Thoracic aorta (tissue), 2 donors: ENCODE measurements at regions not wholly inside any gene's neighbourhood (a gene's known extent, or its start where the extent isn't known, plus 50 kb on each side); places are given as distances from the start of the nearest gene placed in this dataset.

Source experiments
- ATAC-seq: fragments of 150-250 bp; one replicate; pipeline ENCODE4 v1.8.0; 2017; ENCODE audit warnings: low read depth; ENCODE audit not compliant: insufficient number of reproducible peaks, low FRiP score
- DNase-seq: peaks from one replicate; pipeline ENCODE4 v3.0.0-alpha.2; 2020; ENCODE audit warnings: low spot score
- H3K27ac ChIP-seq, 2 donors: fragments of 200-600 bp; sonication (generic); 1 replicate in 1 of 2; 2 replicates in 1 of 2; pipeline ENCODE4 v1.5.1; 2016; ENCODE audit warnings: mild to moderate bottlenecking in 2 of 2, moderate library complexity in 2 of 2
- H3K27me3 ChIP-seq: fragments of 200-600 bp; sonication (generic); replicated peaks from 2 replicates; pipeline ENCODE4 v1.6.0; 2016; ENCODE audit warnings: mild to moderate bottlenecking; ENCODE audit not compliant: insufficient read depth
- H3K36me3 ChIP-seq: fragments of 200-600 bp; sonication (generic); one replicate; pipeline ENCODE4 v1.5.1; 2016
- H3K4me1 ChIP-seq, 2 donors: fragments of 200-600 bp; sonication (generic); 1 replicate in 1 of 2; 2 replicates in 1 of 2; pipeline versions ENCODE4 v1.5.1 to v1.6.0; 2016; ENCODE audit warnings: low read depth in 2 of 2, mild to moderate bottlenecking in 1 of 2; ENCODE audit not compliant: control insufficient read depth in 1 of 2
- H3K4me3 ChIP-seq: fragments of 200-600 bp; sonication (generic); 2 replicates; pipeline ENCODE4 v1.5.1; 2016; ENCODE audit warnings: mild to moderate bottlenecking
- H3K9me3 ChIP-seq: fragments of 200-600 bp; sonication (generic); 2 replicates; pipeline ENCODE4 v1.5.1; 2016
- CTCF ChIP-seq: fragments of 200-600 bp; sonication (generic); IDR thresholded peaks from one replicate; pipeline ENCODE4 v1.5.1; 2019; ENCODE audit warnings: antibody characterized with exemption

- no peak for ATAC-seq
- no peak overlapping the region for H3K4me3 ChIP-seq
- peaks cover 11% of the 10 kb centered on the region for H3K9me3 ChIP-seq
- no peaks in the 10 kb centered on the region for H3K4me1 ChIP-seq
- no peaks in the 10 kb centered on the region for H3K27me3 ChIP-seq
- H3K27ac ChIP-seq: no peak overlapping the region
- TF ChIP-seq CTCF: no peak
- DNase-seq: no peak
- no peaks in the 10 kb centered on the region for H3K36me3 ChIP-seq
These were observed 214.0 kb upstream of the TMEM72 start for GRCh38 chr10:44697116-44697515.

- H3K27me3 ChIP-seq: no peaks in the 10 kb centered on the region
- no peak for ATAC-seq
- TF ChIP-seq CTCF: no peak
- peaks cover 14% of the 10 kb centered on the region for H3K9me3 ChIP-seq
- H3K27ac ChIP-seq: no peak overlapping the region
- no peak for DNase-seq
- H3K36me3 ChIP-seq: no peaks in the 10 kb centered on the region
- H3K4me1 ChIP-seq: no peaks in the 10 kb centered on the region
- H3K4me3 ChIP-seq: no peak overlapping the region
These were observed 208.6 kb upstream of the TMEM72 start for GRCh38 chr10:44702531-44702930.

GRCh38 chr10:44703241-44704155 lies 207.6 kb upstream of the TMEM72 start:
- Histone ChIP-seq H3K36me3 (no peaks in the 10 kb centered on the region), H3K4me1 (no peaks in the 10 kb centered on the region), H3K27me3 (no peaks in the 10 kb centered on the region), H3K9me3 (peaks cover 14% of the 10 kb centered on the region), H3K27ac (no peak overlapping the region), H3K4me3 (no peak overlapping the region)
- no peak for TF ChIP-seq CTCF
- ATAC-seq: no peak
- DNase-seq: no peak

GRCh38 chr10:44704616-44705015 lies 206.5 kb upstream of the TMEM72 start:
- no peak for ATAC-seq

More at GRCh38 chr10:44704616-44705015, 206.5 kb upstream of the TMEM72 start:
- no peak for DNase-seq
- no peaks in the 10 kb centered on the region for H3K4me1 ChIP-seq
- H3K27ac ChIP-seq: no peak overlapping the region
- H3K27me3 ChIP-seq: no peaks in the 10 kb centered on the region
- H3K4me3 ChIP-seq: no peak overlapping the region
- no peaks in the 10 kb centered on the region for H3K36me3 ChIP-seq
- H3K9me3 ChIP-seq: peaks cover 14% of the 10 kb centered on the region
- no peak for TF ChIP-seq CTCF
